Sigmoid colon (tissue), 6 donors: ENCODE measurements at regions not wholly inside any gene's neighbourhood (a gene's known extent, or its start where the extent isn't known, plus 50 kb on each side); places are given as distances from the start of the nearest gene placed in this dataset.

Experiments used
- DNase-seq: peaks from one replicate; pipeline ENCODE4 v3.0.0-alpha.2; 2019
- H3K27ac ChIP-seq, 4 donors: fragments of 200-600 bp; sonication (generic); one replicate each; pipeline ENCODE4 v1.5.1; 2016 to 2019; ENCODE audit warnings: mild to moderate bottlenecking in 1 of 4
- H3K27me3 ChIP-seq, 3 donors: fragments of 200-600 bp; sonication (generic); one replicate each; pipeline ENCODE4 v1.5.1; 2019; ENCODE audit warnings: mild to moderate bottlenecking in 1 of 3
- H3K36me3 ChIP-seq, 4 donors: fragments of 200-600 bp; sonication (generic); one replicate each; pipeline ENCODE4 v1.5.1; 2016 to 2019
- H3K4me1 ChIP-seq, 4 donors: fragments of 200-600 bp; sonication (generic); one replicate each; pipeline ENCODE4 v1.5.1; 2017 to 2019
- H3K4me3 ChIP-seq, 4 donors: fragments of 200-600 bp; sonication (generic); one replicate each; pipeline ENCODE4 v1.5.1; 2017 to 2019; ENCODE audit warnings: mild to moderate bottlenecking in 2 of 4, moderate library complexity in 1 of 4
- H3K9me3 ChIP-seq, 4 donors: fragments of 200-600 bp in 3 of 4; sonication (generic) in 3 of 4; one replicate each; pipeline versions ENCODE4 v1.5.1 to v1.6.1; 2013 to 2019
- EP300 ChIP-seq, 4 donors: sonication (generic); formaldehyde crosslinking; IDR thresholded peaks; one replicate each; pipeline ENCODE4 v1.6.1; 2017; ENCODE audit warnings: antibody characterized with exemption in 4 of 4
- POLR2A ChIP-seq, 2 donors: fragments of 450-650 bp; IDR thresholded peaks; one replicate each; pipeline ENCODE4 v1.6.1; 2016; ENCODE audit warnings: antibody characterized with exemption in 2 of 2, mild to moderate bottlenecking in 2 of 2, moderate library complexity in 2 of 2
- POLR2AphosphoS5 ChIP-seq, 4 donors: sonication (generic); formaldehyde crosslinking; IDR thresholded peaks; one replicate each; pipeline ENCODE4 v1.6.1; 2017; ENCODE audit warnings: antibody characterized with exemption in 4 of 4
- WGBS, 2 donors: extraction: QIAGEN DNeasy Blood & Tissue Kit; methylation state at CpG; one replicate each; pipeline ENCODE4 v1.1.7; 2013; 5-methylcytosine and 5-hydroxymethylcytosine counted together
- intact Hi-C: fragments of 100-400 bp; cut with DNase I; formaldehyde crosslinking; loops from one replicate; pipeline ENCODE4 v1.15.1; 2023
- TF ChIP-seq, protein P1 (sequence below), 4 experiments: fragments of 450-650 bp in 3 of 4; fragments of 200-600 bp in 1 of 4; IDR thresholded peaks; one replicate each; pipeline ENCODE4 v1.5.1; 2016 to 2019; ENCODE audit warnings: antibody characterized with exemption in 4 of 4, mild to moderate bottlenecking in 3 of 4, moderate library complexity in 2 of 4
- donor health status: healthy with polysubstance abuse.
- donor health status: healthy.

DNA sequence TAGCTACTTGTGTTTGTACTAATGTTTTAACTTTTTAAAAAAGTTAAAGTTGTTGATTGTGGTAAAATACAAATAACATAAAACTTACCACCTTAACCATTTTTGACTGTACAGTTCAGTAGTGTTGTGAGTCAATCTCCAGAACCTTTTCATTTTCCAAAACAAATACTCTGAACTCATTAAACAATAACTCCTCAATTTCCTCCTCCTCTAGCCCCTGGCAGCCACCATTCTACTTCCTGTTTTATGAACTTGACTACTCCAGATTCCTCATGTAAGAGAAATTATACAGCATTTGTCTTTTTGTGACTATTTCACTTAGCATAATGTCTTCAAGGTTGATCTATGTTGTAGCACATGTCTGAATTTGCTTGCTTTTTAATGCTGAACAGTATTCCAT lies 299.1 kb upstream of the AMIGO2 start:
- H3K4me1 ChIP-seq: peaks cover 0 to 35% (median 18%) of the 10 kb centered on the region in 4 donors
- TF ChIP-seq, protein P1, sequence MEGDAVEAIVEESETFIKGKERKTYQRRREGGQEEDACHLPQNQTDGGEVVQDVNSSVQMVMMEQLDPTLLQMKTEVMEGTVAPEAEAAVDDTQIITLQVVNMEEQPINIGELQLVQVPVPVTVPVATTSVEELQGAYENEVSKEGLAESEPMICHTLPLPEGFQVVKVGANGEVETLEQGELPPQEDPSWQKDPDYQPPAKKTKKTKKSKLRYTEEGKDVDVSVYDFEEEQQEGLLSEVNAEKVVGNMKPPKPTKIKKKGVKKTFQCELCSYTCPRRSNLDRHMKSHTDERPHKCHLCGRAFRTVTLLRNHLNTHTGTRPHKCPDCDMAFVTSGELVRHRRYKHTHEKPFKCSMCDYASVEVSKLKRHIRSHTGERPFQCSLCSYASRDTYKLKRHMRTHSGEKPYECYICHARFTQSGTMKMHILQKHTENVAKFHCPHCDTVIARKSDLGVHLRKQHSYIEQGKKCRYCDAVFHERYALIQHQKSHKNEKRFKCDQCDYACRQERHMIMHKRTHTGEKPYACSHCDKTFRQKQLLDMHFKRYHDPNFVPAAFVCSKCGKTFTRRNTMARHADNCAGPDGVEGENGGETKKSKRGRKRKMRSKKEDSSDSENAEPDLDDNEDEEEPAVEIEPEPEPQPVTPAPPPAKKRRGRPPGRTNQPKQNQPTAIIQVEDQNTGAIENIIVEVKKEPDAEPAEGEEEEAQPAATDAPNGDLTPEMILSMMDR (IDR thresholded peaks at IDR 0.05): no peak
- no peak for TF ChIP-seq POLR2AphosphoS5 (IDR thresholded peaks at IDR 0.05)
- TF ChIP-seq POLR2A (IDR thresholded peaks at IDR 0.05): no peak
- TF ChIP-seq EP300 (IDR thresholded peaks at IDR 0.05): no peak
- DNase-seq: no peak
- peak overlapping the region in 3 of 4 donors; percentile 75 to 89 (median 77) for H3K27ac ChIP-seq
- H3K36me3 ChIP-seq: no peaks in the 10 kb centered on the region
- H3K9me3 ChIP-seq: no peaks in the 10 kb centered on the region
- H3K27me3 ChIP-seq: no peaks in the 10 kb centered on the region
- no peak overlapping the region for H3K4me3 ChIP-seq
- intact Hi-C loops: loop anchor here (5.0 kb wide), 3 partner anchors 173 to 292 kb away; no protein-coding TSS in a partner anchor

DNA sequence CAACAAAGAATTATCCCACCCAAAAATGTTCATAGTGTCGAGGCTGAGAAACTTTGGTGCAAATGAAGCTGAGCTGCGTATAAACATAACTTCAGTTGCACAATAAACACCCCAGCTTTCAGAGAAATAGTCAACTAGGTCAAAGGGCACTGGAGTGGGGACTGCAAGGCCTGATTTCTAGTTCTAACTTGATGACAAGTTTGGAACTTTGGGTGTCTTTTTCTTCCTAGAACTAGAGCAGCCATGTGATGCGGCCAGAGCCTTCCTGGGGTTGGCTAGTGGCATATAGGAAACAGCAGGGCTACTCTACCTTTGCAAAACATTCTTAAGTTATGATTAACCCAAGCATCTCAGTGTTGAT lies 298.4 kb upstream of the AMIGO2 start:
- Histone ChIP-seq H3K9me3 (no peaks in the 10 kb centered on the region), H3K36me3 (no peaks in the 10 kb centered on the region), H3K27ac (peak overlapping the region; percentile 70 to 89 (median 76)), H3K27me3 (no peaks in the 10 kb centered on the region), H3K4me3 (no peak overlapping the region), H3K4me1 (peaks cover 0 to 28% (median 16%) of the 10 kb centered on the region in 4 donors)
- TF ChIP-seq POLR2AphosphoS5 (IDR thresholded peaks at IDR 0.05) (no peak), EP300 (IDR thresholded peaks at IDR 0.05) (no peak), POLR2A (IDR thresholded peaks at IDR 0.05) (no peak)
- TF ChIP-seq, protein P1 (IDR thresholded peaks at IDR 0.05): no peak
- intact Hi-C loops: loop anchor here (5.0 kb wide), 3 partner anchors 174 to 291 kb away; no protein-coding TSS in a partner anchor
- DNase-seq: no peak
- 75 to 88% methylated on average over 3 of the region's 3 CpGs for WGBS, 2 donors

DNA sequence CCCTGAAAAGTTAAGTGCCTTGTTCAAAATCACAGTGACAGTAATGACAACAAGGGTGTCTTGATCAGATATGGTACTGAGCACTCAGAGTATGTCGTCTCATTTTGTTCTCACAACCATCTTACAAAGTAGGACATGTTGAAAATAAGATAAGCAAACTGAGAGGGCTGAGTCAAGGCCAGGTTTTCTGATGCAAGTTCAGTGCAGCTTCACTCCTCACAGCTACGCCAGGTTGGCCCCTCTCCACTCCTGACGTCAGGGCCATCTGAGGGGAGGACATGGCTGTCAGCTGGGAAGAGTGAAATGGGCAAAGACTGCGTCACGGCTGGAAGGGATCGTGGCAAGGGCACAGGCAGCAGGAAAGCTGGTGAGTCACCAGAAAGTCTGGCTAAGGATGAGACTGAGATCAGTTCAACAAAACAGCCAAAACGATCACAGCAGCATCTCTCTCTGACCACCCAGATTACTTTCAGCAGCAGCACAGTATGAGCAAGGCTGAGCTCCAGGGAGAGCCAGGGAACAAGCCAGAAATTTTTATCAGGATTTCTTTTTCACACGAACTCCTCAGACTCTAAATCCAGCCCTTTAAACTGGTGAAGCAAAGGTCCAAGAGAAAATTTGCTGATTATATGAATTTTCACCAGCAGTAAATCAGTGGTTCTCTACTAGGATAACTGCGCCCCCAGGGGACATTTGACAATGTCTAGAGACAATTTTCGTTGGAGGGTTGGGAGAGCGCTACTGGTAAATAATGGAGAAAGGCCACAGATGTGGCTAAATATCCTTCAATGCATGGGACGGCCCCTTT lies 297.9 kb upstream of the AMIGO2 start:
- peak; percentile 99 for DNase-seq
- 74 to 79% methylated on average over 12 of the region's 12 CpGs for WGBS, 2 donors
- Histone ChIP-seq H3K27me3 (no peaks in the 10 kb centered on the region), H3K27ac (peak overlapping the region; percentile 70 to 89 (median 76)), H3K9me3 (no peaks in the 10 kb centered on the region), H3K36me3 (no peaks in the 10 kb centered on the region), H3K4me3 (peak overlapping the region in 1 of 4 donors; percentile 1), H3K4me1 (peaks cover 0 to 27% (median 16%) of the 10 kb centered on the region in 4 donors)
- TF ChIP-seq, protein P1 (IDR thresholded peaks at IDR 0.05): no peak
- peak; percentile 81 to 95 (median 88) for TF ChIP-seq POLR2AphosphoS5 (IDR thresholded peaks at IDR 0.05)
- peak; percentile 94 to 98 (median 98) for TF ChIP-seq EP300 (IDR thresholded peaks at IDR 0.05)
- no peak for TF ChIP-seq POLR2A (IDR thresholded peaks at IDR 0.05)
- intact Hi-C loops: loop anchor here (5.0 kb wide), 3 partner anchors 175 to 290 kb away; no protein-coding TSS in a partner anchor

DNA sequence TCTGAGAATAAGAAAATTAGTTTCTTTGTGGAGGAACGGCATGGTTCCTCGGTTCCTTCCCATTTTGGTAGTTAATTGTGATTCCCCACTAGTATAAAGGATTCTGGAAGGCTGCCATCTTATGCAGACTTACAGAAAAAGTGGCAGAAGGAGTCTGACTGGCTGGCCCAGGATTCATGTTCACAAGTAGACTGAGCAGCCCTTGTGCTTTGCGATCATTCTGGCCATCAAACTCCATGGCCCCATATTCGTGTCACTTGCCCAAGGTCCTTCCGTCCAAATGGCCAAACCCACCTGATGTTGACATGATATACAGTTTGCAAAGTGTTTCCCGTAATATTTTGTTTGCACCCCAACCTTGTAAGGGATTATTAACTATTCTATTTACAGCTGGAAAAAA lies 297.2 kb upstream of the AMIGO2 start:
- intact Hi-C loops: loop anchor here (5.0 kb wide), 3 partner anchors 175 to 290 kb away; no protein-coding TSS in a partner anchor
- H3K4me3 ChIP-seq: no peak overlapping the region
- no peak for DNase-seq
- no peaks in the 10 kb centered on the region for H3K9me3 ChIP-seq
- H3K27ac ChIP-seq: peak overlapping the region; percentile 70 to 89 (median 76)
- no peaks in the 10 kb centered on the region for H3K27me3 ChIP-seq
- peaks cover 0 to 21% (median 15%) of the 10 kb centered on the region in 4 donors for H3K4me1 ChIP-seq
- TF ChIP-seq POLR2AphosphoS5 (IDR thresholded peaks at IDR 0.05) (no peak), POLR2A (IDR thresholded peaks at IDR 0.05) (no peak), EP300 (IDR thresholded peaks at IDR 0.05) (no peak)
- TF ChIP-seq, protein P1 (IDR thresholded peaks at IDR 0.05): no peak
- H3K36me3 ChIP-seq: no peaks in the 10 kb centered on the region
- 83 to 93% methylated on average over 6 of the region's 6 CpGs for WGBS, 2 donors
